GM12878 (cell line): ENCODE measurements at regions not wholly inside any gene's neighbourhood (a gene's known extent, or its start where the extent isn't known, plus 50 kb on each side); places are given as distances from the start of the nearest gene placed in this dataset.

Experiments
- ATAC-seq: fragments of 200-7000 bp; cut with Tn5 transposase; 3 replicates; pipeline ENCODE4 v1.9.1; 2020; ENCODE audit warnings: mild to moderate bottlenecking, moderate library complexity
- BruUV-seq: library from RNA; stranded (reverse); fragments of 400-500 nt; replicated peaks from 2 replicates; lab custom pipeline; 2021; lab: Mats Ljungman, UMichigan
- CTCF ChIA-PET: fragments of 300-600 bp; sonication (Branson Sonifier 250); formaldehyde crosslinking; extraction: SDS; loops from one replicate; lab custom pipeline; 2021; ENCODE audit warnings: inconsistent platforms; lab: Yijun Ruan, JAX
- POLR2A ChIA-PET: fragments of 350-600 bp; formaldehyde crosslinking; extraction: SDS; loops from one replicate; lab custom pipeline; 2021; ENCODE audit warnings: inconsistent platforms; lab: Charles Lee
- RAD21 ChIA-PET: fragments of 300-600 bp; sonication (Branson Sonifier 250); formaldehyde crosslinking; loops from one replicate; lab custom pipeline; 2023; ENCODE audit warnings: antibody characterized with exemption; ENCODE audit not compliant: unreplicated experiment; lab: Charles Lee
- SMC1A ChIA-PET: fragments of 300-600 bp; sonication (Branson Sonifier 250); formaldehyde crosslinking; loops from one replicate; lab custom pipeline; 2023; ENCODE audit not compliant: unreplicated experiment, uncharacterized antibody; lab: Charles Lee
- DNase-seq: peaks from one replicate; pipeline ENCODE4 v3.0.0-alpha.2; 2011; ENCODE audit warnings: low read depth, low spot score
- FAIRE-seq: peaks from 3 replicates; lab custom pipeline; 2011; peaks lifted over from hg19 to GRCh38; lab: Jason Lieb, UNC
- H2AFZ ChIP-seq: 2 replicates; pipeline ENCODE4 v1.6.0; 2011; ENCODE audit warnings: low read depth, low read length, control low read depth; ENCODE audit not compliant: control insufficient read depth
- H3K27ac ChIP-seq: 2 replicates; pipeline ENCODE4 v1.5.1; 2011; ENCODE audit warnings: control low read depth; ENCODE audit not compliant: control insufficient read depth, insufficient read depth
- H3K27me3 ChIP-seq, 2 experiments: replicated peaks in 1 of 2; 2 replicates each; pipeline versions ENCODE4 v1.6.0 to v1.6.1; 2011; ENCODE audit warnings: low read length in 1 of 2; ENCODE audit not compliant: control insufficient read depth in 2 of 2, insufficient read depth in 2 of 2
- H3K36me3 ChIP-seq, 2 experiments: 2 replicates each; pipeline ENCODE4 v1.5.1; 2011; ENCODE audit warnings: low read length in 1 of 2; ENCODE audit not compliant: control insufficient read depth in 2 of 2, insufficient read depth in 2 of 2
- H3K4me1 ChIP-seq: 2 replicates; pipeline ENCODE4 v1.6.1; 2011; ENCODE audit warnings: mild to moderate bottlenecking, low read length, moderate library complexity, mixed read lengths; ENCODE audit not compliant: control insufficient read depth, insufficient read depth
- H3K4me2 ChIP-seq: 2 replicates; pipeline ENCODE4 v1.6.0; 2011; ENCODE audit warnings: control low read depth; ENCODE audit not compliant: control insufficient read depth, insufficient read depth
- H3K4me3 ChIP-seq: fragments of 200-600 bp; sonication (generic); 2 replicates; pipeline ENCODE4 v1.5.1; 2016
- H3K79me2 ChIP-seq: 2 replicates; pipeline ENCODE4 v1.6.0; 2011; ENCODE audit warnings: low read length; ENCODE audit not compliant: control insufficient read depth, insufficient read depth
- H3K9ac ChIP-seq: 2 replicates; pipeline ENCODE4 v1.8.0; 2011; ENCODE audit warnings: low read length, control low read depth, mixed read lengths; ENCODE audit not compliant: control insufficient read depth, insufficient read depth
- H3K9me3 ChIP-seq: replicated peaks from 3 replicates; pipeline ENCODE4 v1.5.1; 2011; ENCODE audit warnings: mild to moderate bottlenecking, low read length; ENCODE audit not compliant: control insufficient read depth, insufficient read depth
- H4K20me1 ChIP-seq: 2 replicates; pipeline ENCODE4 v1.6.0; 2011; ENCODE audit not compliant: control insufficient read depth, insufficient read depth
- CHD2 ChIP-seq: IDR thresholded peaks from 2 replicates; pipeline ENCODE4 v1.6.1; 2011; ENCODE audit warnings: low read depth, low read length, improper control_type of control experiment, borderline replicate concordance
- FOXK2 ChIP-seq: fragments of 450-650 bp; IDR thresholded peaks from 2 replicates; pipeline ENCODE4 v1.6.1; 2017; ENCODE audit warnings: mild to moderate bottlenecking, moderate library complexity
- IKZF2 ChIP-seq, 2 experiments: fragments of 450-650 bp; IDR thresholded peaks; 2 replicates each; pipeline ENCODE4 v1.6.1; 2017; ENCODE audit warnings: mild to moderate bottlenecking in 2 of 2, moderate library complexity in 2 of 2
- MYB ChIP-seq: fragments of 150-350 bp; IDR thresholded peaks from 2 replicates; pipeline ENCODE4 v1.6.1; 2014; ENCODE audit warnings: mild to moderate bottlenecking, low read depth, low read length, borderline replicate concordance
- NFIC ChIP-seq: IDR thresholded peaks from 2 replicates; pipeline ENCODE4 v1.6.1; 2012; ENCODE audit warnings: low read depth, mild to moderate bottlenecking, inconsistent platforms, low read length, moderate library complexity
- POLR2AphosphoS2 ChIP-seq: IDR thresholded peaks from 2 replicates; pipeline ENCODE4 v1.6.1; 2011; ENCODE audit warnings: low read depth, mild to moderate bottlenecking, low read length, improper control_type of control experiment, moderate library complexity
- POU2F2 ChIP-seq: IDR thresholded peaks from 3 replicates; pipeline ENCODE4 v1.6.1; 2011; ENCODE audit warnings: low read depth, mild to moderate bottlenecking, low read length, borderline replicate concordance
- SMARCA5 ChIP-seq: fragments of 450-650 bp; IDR thresholded peaks from 2 replicates; pipeline ENCODE4 v1.6.1; 2017; ENCODE audit warnings: mild to moderate bottlenecking
- SUZ12 ChIP-seq: fragments of 200-600 bp; sonication (generic); IDR thresholded peaks from one replicate; pipeline ENCODE4 v1.6.1; 2018; ENCODE audit warnings: antibody characterized with exemption, mild to moderate bottlenecking; ENCODE audit not compliant: unreplicated experiment
- YY1 ChIP-seq: IDR thresholded peaks from 2 replicates; pipeline ENCODE4 v1.6.1; 2011; ENCODE audit warnings: low read depth, mild to moderate bottlenecking, low read length
- WGBS: methylation state at CpG from one replicate; pipeline ENCODE4 v1.1.6; 2016; ENCODE audit warnings: low lambda C conversion rate; ENCODE audit not compliant: insufficient replicate concordance, insufficient coverage; ENCODE audit errors: missing lambda C conversion rate; 5-methylcytosine and 5-hydroxymethylcytosine counted together
- in situ Hi-C: fragments of 300-500 bp; cut with MboI; formaldehyde crosslinking; loops from 9 replicates; pipeline ENCODE4 v1.14.3; 2018; ENCODE audit warnings: mixed read lengths
- intact Hi-C: fragments of 100-400 bp; cut with micrococcal nuclease; formaldehyde crosslinking; loops from one replicate; pipeline ENCODE4 v1.14.2; 2022; ENCODE audit not compliant: unreplicated experiment
- TF ChIP-seq, protein P1 (sequence below): IDR thresholded peaks from 2 replicates; pipeline ENCODE4 v1.6.1; 2012; ENCODE audit warnings: low read depth, low read length, improper control_type of control experiment
- TF ChIP-seq, protein P2 (sequence below): IDR thresholded peaks from 2 replicates; pipeline ENCODE4 v1.6.1; 2011; ENCODE audit warnings: borderline replicate concordance, low read depth, mild to moderate bottlenecking, moderate library complexity, low read length; ENCODE audit not compliant: insufficient read depth, poor library complexity, severe bottlenecking
- TF ChIP-seq, protein P3 (sequence below): fragments of 450-650 bp; IDR thresholded peaks from 2 replicates; pipeline ENCODE4 v1.6.1; 2017; ENCODE audit warnings: mild to moderate bottlenecking

DNA sequence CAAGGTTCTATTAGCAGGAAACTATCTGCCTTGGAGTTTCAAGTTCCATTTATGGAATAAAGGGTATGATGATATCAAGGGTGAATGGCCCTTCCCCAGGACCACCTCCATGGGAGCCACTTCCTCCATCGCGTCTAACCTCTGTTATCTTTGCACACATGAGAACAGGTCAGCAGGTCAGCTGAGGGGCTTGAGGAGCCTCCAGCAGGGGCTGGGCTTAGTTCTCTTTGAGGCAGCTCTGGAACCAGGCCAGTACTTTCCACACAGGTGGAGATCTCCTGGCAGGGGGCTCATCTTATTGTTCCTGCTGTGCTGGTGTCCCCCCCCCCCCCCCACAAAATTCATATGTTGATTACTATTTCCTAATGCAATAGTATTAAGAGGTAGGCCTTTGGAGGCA lies 472.2 kb upstream of the ZMIZ1 start:
- WGBS = 74% methylated on average over 2 of the region's 2 CpGs
- in situ Hi-C loops = no loop called here
- no peak overlapping the region for H3K27ac ChIP-seq
- intact Hi-C loops = no loop called here
- H3K9me3 ChIP-seq = no peaks in the 10 kb centered on the region
- FAIRE-seq (no peak), ATAC-seq (no peak), DNase-seq (no peak)
- no peaks in the 10 kb centered on the region for H3K36me3 ChIP-seq
- H3K4me2 ChIP-seq = no peak overlapping the region
- no peak overlapping the region for H2AFZ ChIP-seq
- H3K4me3 ChIP-seq = no peak overlapping the region
- H4K20me1 ChIP-seq = no peaks in the 10 kb centered on the region; the same call in 1 of the 2 replicates
- ChIA-PET CTCF (no interaction called here), RAD21 (no interaction called here), SMC1A (no interaction called here), POLR2A (no interaction called here)
- H3K27me3 ChIP-seq = peaks cover 0 to 3% of the 10 kb centered on the region in 2 experiments; a peak in 2 of 4 replicates
- H3K79me2 ChIP-seq = no peaks in the 10 kb centered on the region
- no peak overlapping the region for H3K9ac ChIP-seq
- no TSS peak for BruUV-seq
- no peaks in the 10 kb centered on the region for H3K4me1 ChIP-seq
- TF ChIP-seq CHD2 = no peak
- TF ChIP-seq, protein P1, sequence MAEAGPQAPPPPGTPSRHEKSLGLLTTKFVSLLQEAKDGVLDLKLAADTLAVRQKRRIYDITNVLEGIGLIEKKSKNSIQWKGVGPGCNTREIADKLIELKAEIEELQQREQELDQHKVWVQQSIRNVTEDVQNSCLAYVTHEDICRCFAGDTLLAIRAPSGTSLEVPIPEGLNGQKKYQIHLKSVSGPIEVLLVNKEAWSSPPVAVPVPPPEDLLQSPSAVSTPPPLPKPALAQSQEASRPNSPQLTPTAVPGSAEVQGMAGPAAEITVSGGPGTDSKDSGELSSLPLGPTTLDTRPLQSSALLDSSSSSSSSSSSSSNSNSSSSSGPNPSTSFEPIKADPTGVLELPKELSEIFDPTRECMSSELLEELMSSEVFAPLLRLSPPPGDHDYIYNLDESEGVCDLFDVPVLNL = no peak
- no peak for TF ChIP-seq MYB
- TF ChIP-seq POLR2AphosphoS2 = no peak
- TF ChIP-seq, all 136 proteins: peak for 0

DNA sequence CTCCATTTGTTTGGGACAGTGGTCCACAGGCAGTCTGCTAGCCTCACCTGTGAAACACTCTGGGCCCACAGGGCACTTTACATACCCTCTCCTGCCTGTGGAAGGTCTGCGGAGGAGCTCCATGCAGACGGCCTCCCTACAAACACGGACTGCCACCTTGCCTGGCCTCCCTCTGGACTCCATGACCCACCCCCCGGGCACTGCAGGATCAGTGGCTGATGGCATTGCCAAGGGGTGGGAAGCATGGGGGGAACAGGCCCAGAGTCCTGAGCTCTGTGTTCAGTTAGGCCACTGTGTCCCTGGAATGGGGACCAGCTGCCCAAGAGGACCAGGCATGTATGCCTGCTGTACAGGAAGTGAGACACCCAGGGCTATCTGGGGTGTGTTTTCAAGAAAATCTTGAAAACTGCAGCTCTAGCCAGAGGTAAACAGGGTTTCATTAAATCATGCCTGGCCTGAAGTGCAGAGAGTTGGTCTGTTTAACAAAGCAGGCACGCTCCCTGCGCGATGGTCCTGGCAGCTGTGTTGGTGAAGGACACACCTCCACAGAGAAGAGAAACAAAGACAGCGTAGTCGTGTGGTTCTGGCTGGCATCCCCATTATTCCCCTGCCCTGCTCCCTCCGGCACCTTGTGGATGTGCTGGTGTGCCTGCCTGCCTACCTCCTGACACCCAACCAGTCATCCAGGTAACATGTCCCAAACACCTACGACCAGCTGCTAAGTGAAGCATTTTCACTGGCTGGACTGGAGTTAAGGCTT lies 470.8 kb upstream of the ZMIZ1 start:
- peaks cover 0 to 3% of the 10 kb centered on the region in 2 experiments; a peak in 2 of 4 replicates for H3K27me3 ChIP-seq
- no peak overlapping the region for H3K4me2 ChIP-seq
- no peak for ATAC-seq
- in situ Hi-C loops = no loop called here
- no peaks in the 10 kb centered on the region for H3K79me2 ChIP-seq
- H3K4me3 ChIP-seq = no peak overlapping the region
- H3K9me3 ChIP-seq = no peaks in the 10 kb centered on the region
- no peaks in the 10 kb centered on the region for H3K36me3 ChIP-seq
- WGBS = 55% methylated on average over 11 of the region's 11 CpGs
- CTCF ChIA-PET = interaction anchor here (0.6 to 2.0 kb wide), 2 partner anchors 60 to 140 kb away, joined by 3 to 9 read pairs; no protein-coding TSS in a partner anchor
- BruUV-seq = no TSS peak
- no peak for FAIRE-seq
- no peaks in the 10 kb centered on the region for H3K4me1 ChIP-seq
- no peak overlapping the region for H3K9ac ChIP-seq
- SMC1A ChIA-PET = no interaction called here
- no peaks in the 10 kb centered on the region; the same call in 1 of the 2 replicates for H4K20me1 ChIP-seq
- RAD21 ChIA-PET = no interaction called here
- POLR2A ChIA-PET = no interaction called here
- no peak overlapping the region for H3K27ac ChIP-seq
- no peak overlapping the region for H2AFZ ChIP-seq
- DNase-seq = no peak
- intact Hi-C loops = no loop called here
- TF ChIP-seq, protein P2, sequence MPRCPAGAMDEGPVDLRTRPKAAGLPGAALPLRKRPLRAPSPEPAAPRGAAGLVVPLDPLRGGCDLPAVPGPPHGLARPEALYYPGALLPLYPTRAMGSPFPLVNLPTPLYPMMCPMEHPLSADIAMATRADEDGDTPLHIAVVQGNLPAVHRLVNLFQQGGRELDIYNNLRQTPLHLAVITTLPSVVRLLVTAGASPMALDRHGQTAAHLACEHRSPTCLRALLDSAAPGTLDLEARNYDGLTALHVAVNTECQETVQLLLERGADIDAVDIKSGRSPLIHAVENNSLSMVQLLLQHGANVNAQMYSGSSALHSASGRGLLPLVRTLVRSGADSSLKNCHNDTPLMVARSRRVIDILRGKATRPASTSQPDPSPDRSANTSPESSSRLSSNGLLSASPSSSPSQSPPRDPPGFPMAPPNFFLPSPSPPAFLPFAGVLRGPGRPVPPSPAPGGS = no peak
- TF ChIP-seq NFIC = no peak
- no peak for TF ChIP-seq YY1
- TF ChIP-seq, protein P3, sequence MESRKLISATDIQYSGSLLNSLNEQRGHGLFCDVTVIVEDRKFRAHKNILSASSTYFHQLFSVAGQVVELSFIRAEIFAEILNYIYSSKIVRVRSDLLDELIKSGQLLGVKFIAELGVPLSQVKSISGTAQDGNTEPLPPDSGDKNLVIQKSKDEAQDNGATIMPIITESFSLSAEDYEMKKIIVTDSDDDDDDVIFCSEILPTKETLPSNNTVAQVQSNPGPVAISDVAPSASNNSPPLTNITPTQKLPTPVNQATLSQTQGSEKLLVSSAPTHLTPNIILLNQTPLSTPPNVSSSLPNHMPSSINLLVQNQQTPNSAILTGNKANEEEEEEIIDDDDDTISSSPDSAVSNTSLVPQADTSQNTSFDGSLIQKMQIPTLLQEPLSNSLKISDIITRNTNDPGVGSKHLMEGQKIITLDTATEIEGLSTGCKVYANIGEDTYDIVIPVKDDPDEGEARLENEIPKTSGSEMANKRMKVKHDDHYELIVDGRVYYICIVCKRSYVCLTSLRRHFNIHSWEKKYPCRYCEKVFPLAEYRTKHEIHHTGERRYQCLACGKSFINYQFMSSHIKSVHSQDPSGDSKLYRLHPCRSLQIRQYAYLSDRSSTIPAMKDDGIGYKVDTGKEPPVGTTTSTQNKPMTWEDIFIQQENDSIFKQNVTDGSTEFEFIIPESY = no peak
- TF ChIP-seq FOXK2 = no peak
- no peak for TF ChIP-seq SMARCA5
- TF ChIP-seq POU2F2 = no peak
- TF ChIP-seq SUZ12 = no peak
- no peak for TF ChIP-seq IKZF2 (IDR thresholded peaks at IDR 0.05)
